WTC11 (cell line): ENCODE measurements at regions not wholly inside any gene's neighbourhood (a gene's known extent, or its start where the extent isn't known, plus 50 kb on each side); places are given as distances from the start of the nearest gene placed in this dataset.

Experiments
- ATF2 ChIP-seq: sonication (generic); formaldehyde crosslinking; IDR thresholded peaks from 2 replicates; pipeline ENCODE4 v1.8.1; 2022; ENCODE audit warnings: low read depth, missing genetic modification reagents, borderline replicate concordance
- IRF2 ChIP-seq: sonication (generic); formaldehyde crosslinking; IDR thresholded peaks from 2 replicates; pipeline ENCODE4 v1.8.0; 2022; ENCODE audit warnings: low read depth, missing genetic modification reagents, borderline replicate concordance
- NFYB ChIP-seq: sonication (generic); formaldehyde crosslinking; conservative IDR thresholded peaks from 2 replicates; pipeline ENCODE4 v1.8.0; 2022; ENCODE audit warnings: low read depth, missing genetic modification reagents
- NR2C2 ChIP-seq: sonication (generic); formaldehyde crosslinking; IDR thresholded peaks from 2 replicates; pipeline ENCODE4 v1.8.0; 2022; ENCODE audit warnings: mild to moderate bottlenecking, missing genetic modification reagents
- SMAD3 ChIP-seq: sonication (generic); formaldehyde crosslinking; IDR thresholded peaks from 2 replicates; pipeline ENCODE4 v1.8.0; 2022; ENCODE audit warnings: missing genetic modification reagents, mild to moderate bottlenecking, borderline replicate concordance
- ZNF263 ChIP-seq: sonication (generic); formaldehyde crosslinking; IDR thresholded peaks from 2 replicates; pipeline ENCODE4 v1.8.1; 2022; ENCODE audit warnings: low read depth, mild to moderate bottlenecking, moderate library complexity, missing genetic modification reagents
- TF ChIP-seq, protein P1 (sequence below): fragments of 200-600 bp; IDR thresholded peaks from 2 replicates; pipeline ENCODE4 v1.8.0; 2022; ENCODE audit warnings: antibody characterized with exemption
- TF ChIP-seq, protein P2 (sequence below): sonication (generic); formaldehyde crosslinking; IDR thresholded peaks from 2 replicates; pipeline ENCODE4 v1.8.0; 2022; ENCODE audit warnings: mild to moderate bottlenecking, missing genetic modification reagents
- TF ChIP-seq, protein P3 (sequence below): sonication (generic); formaldehyde crosslinking; conservative IDR thresholded peaks from 2 replicates; pipeline ENCODE4 v1.8.1; 2023; ENCODE audit warnings: mild to moderate bottlenecking, low read depth, missing genetic modification reagents, moderate library complexity
- TF ChIP-seq, protein P4 (sequence below): fragments of 250-450 bp; sonication (Bioruptor Pico); IDR thresholded peaks from 2 replicates; pipeline ENCODE4 v1.8.0; 2021; ENCODE audit warnings: mild to moderate bottlenecking

GRCh38 chr5:121264605-121265004 lies 587.1 kb upstream of the FTMT start:
- TF ChIP-seq IRF2 (CRISPR knock-in tag) = no peak
- TF ChIP-seq, protein P1, sequence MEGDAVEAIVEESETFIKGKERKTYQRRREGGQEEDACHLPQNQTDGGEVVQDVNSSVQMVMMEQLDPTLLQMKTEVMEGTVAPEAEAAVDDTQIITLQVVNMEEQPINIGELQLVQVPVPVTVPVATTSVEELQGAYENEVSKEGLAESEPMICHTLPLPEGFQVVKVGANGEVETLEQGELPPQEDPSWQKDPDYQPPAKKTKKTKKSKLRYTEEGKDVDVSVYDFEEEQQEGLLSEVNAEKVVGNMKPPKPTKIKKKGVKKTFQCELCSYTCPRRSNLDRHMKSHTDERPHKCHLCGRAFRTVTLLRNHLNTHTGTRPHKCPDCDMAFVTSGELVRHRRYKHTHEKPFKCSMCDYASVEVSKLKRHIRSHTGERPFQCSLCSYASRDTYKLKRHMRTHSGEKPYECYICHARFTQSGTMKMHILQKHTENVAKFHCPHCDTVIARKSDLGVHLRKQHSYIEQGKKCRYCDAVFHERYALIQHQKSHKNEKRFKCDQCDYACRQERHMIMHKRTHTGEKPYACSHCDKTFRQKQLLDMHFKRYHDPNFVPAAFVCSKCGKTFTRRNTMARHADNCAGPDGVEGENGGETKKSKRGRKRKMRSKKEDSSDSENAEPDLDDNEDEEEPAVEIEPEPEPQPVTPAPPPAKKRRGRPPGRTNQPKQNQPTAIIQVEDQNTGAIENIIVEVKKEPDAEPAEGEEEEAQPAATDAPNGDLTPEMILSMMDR = no peak
- TF ChIP-seq NR2C2 (CRISPR knock-in tag) = no peak
- TF ChIP-seq ATF2 (CRISPR knock-in tag) = no peak
- no peak for TF ChIP-seq NFYB (CRISPR knock-in tag)
- TF ChIP-seq, protein P2, sequence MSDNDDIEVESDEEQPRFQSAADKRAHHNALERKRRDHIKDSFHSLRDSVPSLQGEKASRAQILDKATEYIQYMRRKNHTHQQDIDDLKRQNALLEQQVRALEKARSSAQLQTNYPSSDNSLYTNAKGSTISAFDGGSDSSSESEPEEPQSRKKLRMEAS = no peak
- TF ChIP-seq, protein P3, sequence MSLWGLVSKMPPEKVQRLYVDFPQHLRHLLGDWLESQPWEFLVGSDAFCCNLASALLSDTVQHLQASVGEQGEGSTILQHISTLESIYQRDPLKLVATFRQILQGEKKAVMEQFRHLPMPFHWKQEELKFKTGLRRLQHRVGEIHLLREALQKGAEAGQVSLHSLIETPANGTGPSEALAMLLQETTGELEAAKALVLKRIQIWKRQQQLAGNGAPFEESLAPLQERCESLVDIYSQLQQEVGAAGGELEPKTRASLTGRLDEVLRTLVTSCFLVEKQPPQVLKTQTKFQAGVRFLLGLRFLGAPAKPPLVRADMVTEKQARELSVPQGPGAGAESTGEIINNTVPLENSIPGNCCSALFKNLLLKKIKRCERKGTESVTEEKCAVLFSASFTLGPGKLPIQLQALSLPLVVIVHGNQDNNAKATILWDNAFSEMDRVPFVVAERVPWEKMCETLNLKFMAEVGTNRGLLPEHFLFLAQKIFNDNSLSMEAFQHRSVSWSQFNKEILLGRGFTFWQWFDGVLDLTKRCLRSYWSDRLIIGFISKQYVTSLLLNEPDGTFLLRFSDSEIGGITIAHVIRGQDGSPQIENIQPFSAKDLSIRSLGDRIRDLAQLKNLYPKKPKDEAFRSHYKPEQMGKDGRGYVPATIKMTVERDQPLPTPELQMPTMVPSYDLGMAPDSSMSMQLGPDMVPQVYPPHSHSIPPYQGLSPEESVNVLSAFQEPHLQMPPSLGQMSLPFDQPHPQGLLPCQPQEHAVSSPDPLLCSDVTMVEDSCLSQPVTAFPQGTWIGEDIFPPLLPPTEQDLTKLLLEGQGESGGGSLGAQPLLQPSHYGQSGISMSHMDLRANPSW = no peak
- TF ChIP-seq SMAD3 (CRISPR knock-in tag) = no peak
- no peak for TF ChIP-seq ZNF263
- TF ChIP-seq, protein P4, sequence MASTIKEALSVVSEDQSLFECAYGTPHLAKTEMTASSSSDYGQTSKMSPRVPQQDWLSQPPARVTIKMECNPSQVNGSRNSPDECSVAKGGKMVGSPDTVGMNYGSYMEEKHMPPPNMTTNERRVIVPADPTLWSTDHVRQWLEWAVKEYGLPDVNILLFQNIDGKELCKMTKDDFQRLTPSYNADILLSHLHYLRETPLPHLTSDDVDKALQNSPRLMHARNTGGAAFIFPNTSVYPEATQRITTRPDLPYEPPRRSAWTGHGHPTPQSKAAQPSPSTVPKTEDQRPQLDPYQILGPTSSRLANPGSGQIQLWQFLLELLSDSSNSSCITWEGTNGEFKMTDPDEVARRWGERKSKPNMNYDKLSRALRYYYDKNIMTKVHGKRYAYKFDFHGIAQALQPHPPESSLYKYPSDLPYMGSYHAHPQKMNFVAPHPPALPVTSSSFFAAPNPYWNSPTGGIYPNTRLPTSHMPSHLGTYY (CRISPR knock-in tag) = no peak
